C4-2B (cell line): ENCODE measurements at regions not wholly inside any gene's neighbourhood (a gene's known extent, or its start where the extent isn't known, plus 50 kb on each side); places are given as distances from the start of the nearest gene placed in this dataset.

Source experiments
- CTCF ChIP-seq: fragments of 450-650 bp; conservative IDR thresholded peaks from 2 replicates; pipeline ENCODE4 v1.5.1; 2017; ENCODE audit warnings: mild to moderate bottlenecking
- ZFX ChIP-seq: fragments of 450-650 bp; IDR thresholded peaks from 2 replicates; pipeline ENCODE4 v1.6.1; 2017

- TF ChIP-seq CTCF, result no peak
- TF ChIP-seq ZFX, result no peak
Observed at GRCh38 chr10:120960725-120961124, 109.6 kb downstream of the WDR11 start.
